ENCODE measurements at regions not wholly inside any gene's neighbourhood (a gene's known extent, or its start where the extent isn't known, plus 50 kb on each side); places are given as distances from the start of the nearest gene placed in this dataset.
"Not testable (repeated sequence)": the region's sequence is repeated elsewhere in the genome, so short reads cannot be mapped to it uniquely, and the experiment has no call there.

GRCh38 chr21:17679002-17679600 is 66.4 kb upstream of the BTG3 start:
- no peak overlapping the region for H3K4me3 ChIP-seq (ENCODE audit: low read depth, low read length)
- no peaks in the 10 kb centered on the region for H3K4me1 ChIP-seq (ENCODE audit: control insufficient read depth, insufficient read depth, low read length)
- H3K27me3 ChIP-seq (ENCODE audit: control insufficient read depth, insufficient read depth, low read length): no peaks in the 10 kb centered on the region
- H3K9ac ChIP-seq (ENCODE audit: low read length): no peak overlapping the region
- H3K36me3 ChIP-seq (ENCODE audit: control insufficient read depth, insufficient read depth, low read length): no peaks in the 10 kb centered on the region
- no peak overlapping the region for H3K27ac ChIP-seq (ENCODE audit: low read depth, low read length)
- 0 out of 2 replicates have a peak, but pooled peaks cover 2% of the 10 kb centered on the region for H3K9me3 ChIP-seq (ENCODE audit: control insufficient read depth, insufficient read depth, low read depth, low read length)

- not testable (repeated sequence) for H3K4me3 ChIP-seq (ENCODE audit: low read depth, low read length); H3K9ac ChIP-seq (ENCODE audit: low read length); H3K27me3 ChIP-seq (ENCODE audit: control insufficient read depth, insufficient read depth, low read length); H3K9me3 ChIP-seq (ENCODE audit: control insufficient read depth, insufficient read depth, low read depth, low read length); H3K27ac ChIP-seq (ENCODE audit: low read depth, low read length); H3K4me1 ChIP-seq (ENCODE audit: control insufficient read depth, insufficient read depth, low read length); H3K36me3 ChIP-seq (ENCODE audit: control insufficient read depth, insufficient read depth, low read length)
These were observed 64.2 kb upstream of the BTG3 start for GRCh38 chr21:17676930-17677329.

GRCh38 chr21:17674106-17674505 is 61.4 kb upstream of the BTG3 start:
- Histone ChIP-seq H3K4me1 (ENCODE audit: control insufficient read depth, insufficient read depth, low read length) (peaks cover 8% of the 10 kb centered on the region), H3K27me3 (ENCODE audit: control insufficient read depth, insufficient read depth, low read length) (peaks cover 12% of the 10 kb centered on the region; the same call in 1 of the 2 replicates), H3K9me3 (ENCODE audit: control insufficient read depth, insufficient read depth, low read depth, low read length) (0 out of 2 replicates have a peak, but pooled peaks cover 2% of the 10 kb centered on the region), H3K4me3 (ENCODE audit: low read depth, low read length) (no peak overlapping the region), H3K36me3 (ENCODE audit: control insufficient read depth, insufficient read depth, low read length) (no peaks in the 10 kb centered on the region), H3K27ac (ENCODE audit: low read depth, low read length) (no peak overlapping the region), H3K9ac (ENCODE audit: low read length) (no peak overlapping the region)

GRCh38 chr21:17673261-17674020 is 60.7 kb upstream of the BTG3 start:
- Histone ChIP-seq H3K4me3 (ENCODE audit: low read depth, low read length) (no peak overlapping the region), H3K9ac (ENCODE audit: low read length) (no peak overlapping the region), H3K27me3 (ENCODE audit: control insufficient read depth, insufficient read depth, low read length) (peaks cover 12% of the 10 kb centered on the region; the same call in 1 of the 2 replicates), H3K9me3 (ENCODE audit: control insufficient read depth, insufficient read depth, low read depth, low read length) (0 out of 2 replicates have a peak, but pooled peaks cover 2% of the 10 kb centered on the region), H3K27ac (ENCODE audit: low read depth, low read length) (no peak overlapping the region), H3K4me1 (ENCODE audit: control insufficient read depth, insufficient read depth, low read length) (peaks cover 10% of the 10 kb centered on the region), H3K36me3 (ENCODE audit: control insufficient read depth, insufficient read depth, low read length) (no peaks in the 10 kb centered on the region)

- Histone ChIP-seq H3K9me3 (ENCODE audit: control insufficient read depth, insufficient read depth, low read depth, low read length) (no peaks in the 10 kb centered on the region), H3K4me3 (ENCODE audit: low read depth, low read length) (no peak overlapping the region), H3K9ac (ENCODE audit: low read length) (no peak overlapping the region), H3K27ac (ENCODE audit: low read depth, low read length) (no peak overlapping the region), H3K27me3 (ENCODE audit: control insufficient read depth, insufficient read depth, low read length) (peaks cover 15% of the 10 kb centered on the region; the same call in 1 of the 2 replicates), H3K36me3 (ENCODE audit: control insufficient read depth, insufficient read depth, low read length) (no peaks in the 10 kb centered on the region), H3K4me1 (ENCODE audit: control insufficient read depth, insufficient read depth, low read length) (peaks cover 25% of the 10 kb centered on the region)
These were observed 59.0 kb upstream of the BTG3 start for GRCh38 chr21:17671733-17672132.

- Histone ChIP-seq H3K27ac (ENCODE audit: low read depth, low read length) (no peak overlapping the region), H3K36me3 (ENCODE audit: control insufficient read depth, insufficient read depth, low read length) (no peaks in the 10 kb centered on the region), H3K9ac (ENCODE audit: low read length) (no peak overlapping the region), H3K4me3 (ENCODE audit: low read depth, low read length) (no peak overlapping the region), H3K9me3 (ENCODE audit: control insufficient read depth, insufficient read depth, low read depth, low read length) (no peaks in the 10 kb centered on the region), H3K4me1 (ENCODE audit: control insufficient read depth, insufficient read depth, low read length) (peaks cover 30% of the 10 kb centered on the region), H3K27me3 (ENCODE audit: control insufficient read depth, insufficient read depth, low read length) (peaks cover 15% of the 10 kb centered on the region; the same call in 1 of the 2 replicates)
These were observed 55.9 kb upstream of the BTG3 start for GRCh38 chr21:17668479-17669140.

- Histone ChIP-seq H3K27ac (ENCODE audit: low read depth, low read length) (no peak overlapping the region), H3K36me3 (ENCODE audit: control insufficient read depth, insufficient read depth, low read length) (no peaks in the 10 kb centered on the region), H3K9ac (ENCODE audit: low read length) (no peak overlapping the region), H3K27me3 (ENCODE audit: control insufficient read depth, insufficient read depth, low read length) (peaks cover 15% of the 10 kb centered on the region; the same call in 1 of the 2 replicates), H3K4me3 (ENCODE audit: low read depth, low read length) (no peak overlapping the region), H3K9me3 (ENCODE audit: control insufficient read depth, insufficient read depth, low read depth, low read length) (no peaks in the 10 kb centered on the region), H3K4me1 (ENCODE audit: control insufficient read depth, insufficient read depth, low read length) (peaks cover 22% of the 10 kb centered on the region)
These were observed 54.6 kb upstream of the BTG3 start for GRCh38 chr21:17667256-17667655.
